ENCODE measurements at regions not wholly inside any gene's neighbourhood (a gene's known extent, or its start where the extent isn't known, plus 50 kb on each side); places are given as distances from the start of the nearest gene placed in this dataset.

- no TSS peak for BruUV-seq (replicated peaks)
- H3K4me2 ChIP-seq (ENCODE audit: insufficient read depth, low read length), result no peak overlapping the region
- no peaks in the 10 kb centered on the region for H4K20me1 ChIP-seq (replicated peaks; ENCODE audit: control insufficient read depth, insufficient read depth, low read length)
- no peaks in the 10 kb centered on the region for H3K36me3 ChIP-seq (ENCODE audit: control insufficient read depth, insufficient read depth, low read length)
- no peaks in the 10 kb centered on the region for H3K27me3 ChIP-seq (ENCODE audit: control insufficient read depth in 2 of 2, insufficient read depth in 2 of 2, low read length in 2 of 2)
- intact Hi-C loops (cut with micrococcal nuclease) (no loop called here), in situ Hi-C loops (cut with MboI) (no loop called here)
- no peaks in the 10 kb centered on the region for H3K4me1 ChIP-seq (replicated peaks in 1 of 2; ENCODE audit: control insufficient read depth in 2 of 2, insufficient read depth in 2 of 2, low read length in 2 of 2)
- CTCF ChIA-PET (ENCODE audit: low intra/inter-chr PET ratio), result no interaction called here
- DNase-seq (ENCODE audit: extremely low read depth in 1 of 4, low spot score in 3 of 4) (no peak), FAIRE-seq (no peak), ATAC-seq (no peak)
- H3K9ac ChIP-seq (ENCODE audit: insufficient read depth in 1 of 2, low read depth in 2 of 2, low read length in 2 of 2), result no peak overlapping the region
- WGBS (ENCODE audit: insufficient coverage, low coverage, missing lambda C conversion rate), result under 1% methylated on average over 4 of the region's 4 CpGs
- H2AFZ ChIP-seq (ENCODE audit: low read depth, low read length), result no peak overlapping the region
- no peaks in the 10 kb centered on the region for H3K9me1 ChIP-seq (ENCODE audit: control insufficient read depth, insufficient read depth, low read length)
- no peaks in the 10 kb centered on the region for H3K9me3 ChIP-seq (replicated peaks; ENCODE audit: control insufficient read depth, insufficient read depth, low read depth, low read length)
- POLR2A ChIA-PET, result no interaction called here
- no peaks in the 10 kb centered on the region for H3K79me2 ChIP-seq (ENCODE audit: control insufficient read depth, insufficient read depth, low read length)
- no peak overlapping the region for H3K27ac ChIP-seq (ENCODE audit: extremely low read depth, low read depth, low read length)
- no peak overlapping the region for H3K4me3 ChIP-seq
- TF ChIP-seq TEAD2 (tag; IDR thresholded peaks at IDR 0.05), result no peak
- no peak for TF ChIP-seq ELF2 (CRISPR knock-in tag; IDR thresholded peaks at IDR 0.05)
- no peak for TF ChIP-seq ZNF324 (CRISPR knock-in tag; IDR thresholded peaks at IDR 0.05)
- TF ChIP-seq TSHZ1 (CRISPR knock-in tag; IDR thresholded peaks at IDR 0.05), result no peak
- TF ChIP-seq ZNF431 (CRISPR knock-in tag; IDR thresholded peaks at IDR 0.05), result no peak
- TF ChIP-seq BHLHE40 (IDR thresholded peaks at IDR 0.05; ENCODE audit: low read length), result no peak
- TF ChIP-seq ZNF551 (CRISPR knock-in tag; IDR thresholded peaks at IDR 0.05), result no peak
- TF ChIP-seq ZNF592 (IDR thresholded peaks at IDR 0.05), result no peak
- no peak for TF ChIP-seq NKRF (IDR thresholded peaks at IDR 0.05; ENCODE audit: borderline replicate concordance)
- TF ChIP-seq ZHX1 (conservative IDR thresholded peaks at IDR 0.05; ENCODE audit: low read length), result no peak
- TF ChIP-seq ZNF507 (tag; conservative IDR thresholded peaks at IDR 0.05), result no peak
- TF ChIP-seq U2AF1 (optimal IDR thresholded peaks at IDR 0.05; ENCODE audit: low read depth, low read length), result no peak
Observed at GRCh38 chr18:4637876-4638275, 182.8 kb upstream of the DLGAP1 start.
